ENCODE measurements at regions not wholly inside any gene's neighbourhood (a gene's known extent, or its start where the extent isn't known, plus 50 kb on each side); places are given as distances from the start of the nearest gene placed in this dataset.

DNA sequence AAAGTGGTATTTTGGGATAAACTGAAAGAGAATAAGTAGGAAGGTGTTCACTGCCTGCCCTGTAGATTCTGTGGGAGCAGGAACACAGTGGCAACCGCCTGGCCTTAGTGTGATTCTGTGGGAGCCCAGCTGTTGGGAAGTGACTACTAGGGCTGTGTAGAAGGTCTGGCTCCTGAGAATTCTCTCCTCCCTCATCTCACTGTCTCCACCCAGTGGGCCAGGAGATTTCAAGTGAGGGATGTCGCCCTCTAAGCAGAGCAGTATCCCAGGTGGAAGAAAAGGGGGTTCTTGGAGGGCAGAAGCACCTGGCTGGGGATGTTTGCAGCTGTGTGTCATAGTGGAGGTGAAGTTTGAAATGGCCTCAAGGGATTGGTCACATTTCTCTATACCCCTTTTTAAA is 113.7 kb downstream of the TBC1D30 start:
- TF ChIP-seq POLR2A (IDR thresholded peaks at IDR 0.05) (no peak), EP300 (IDR thresholded peaks at IDR 0.05) (no peak)
- TF ChIP-seq, protein P1, sequence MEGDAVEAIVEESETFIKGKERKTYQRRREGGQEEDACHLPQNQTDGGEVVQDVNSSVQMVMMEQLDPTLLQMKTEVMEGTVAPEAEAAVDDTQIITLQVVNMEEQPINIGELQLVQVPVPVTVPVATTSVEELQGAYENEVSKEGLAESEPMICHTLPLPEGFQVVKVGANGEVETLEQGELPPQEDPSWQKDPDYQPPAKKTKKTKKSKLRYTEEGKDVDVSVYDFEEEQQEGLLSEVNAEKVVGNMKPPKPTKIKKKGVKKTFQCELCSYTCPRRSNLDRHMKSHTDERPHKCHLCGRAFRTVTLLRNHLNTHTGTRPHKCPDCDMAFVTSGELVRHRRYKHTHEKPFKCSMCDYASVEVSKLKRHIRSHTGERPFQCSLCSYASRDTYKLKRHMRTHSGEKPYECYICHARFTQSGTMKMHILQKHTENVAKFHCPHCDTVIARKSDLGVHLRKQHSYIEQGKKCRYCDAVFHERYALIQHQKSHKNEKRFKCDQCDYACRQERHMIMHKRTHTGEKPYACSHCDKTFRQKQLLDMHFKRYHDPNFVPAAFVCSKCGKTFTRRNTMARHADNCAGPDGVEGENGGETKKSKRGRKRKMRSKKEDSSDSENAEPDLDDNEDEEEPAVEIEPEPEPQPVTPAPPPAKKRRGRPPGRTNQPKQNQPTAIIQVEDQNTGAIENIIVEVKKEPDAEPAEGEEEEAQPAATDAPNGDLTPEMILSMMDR (IDR thresholded peaks at IDR 0.05), result no peak
